ENCODE measurements at regions not wholly inside any gene's neighbourhood (a gene's known extent, or its start where the extent isn't known, plus 50 kb on each side); places are given as distances from the start of the nearest gene placed in this dataset.

GRCh38 chr6:126661646-126662045, 321.7 kb downstream of the CENPW start:
- Histone ChIP-seq H2AFZ (ENCODE audit: low read length) (no peak overlapping the region), H4K91ac (ENCODE audit: low read depth, low read length, poor library complexity) (no peak overlapping the region), H4K8ac (ENCODE audit: low read depth, low read length) (no peak overlapping the region), H3K14ac (ENCODE audit: low read length) (no peak overlapping the region), H3K23ac (ENCODE audit: low read depth, low read length, poor library complexity) (no peak overlapping the region), H3K9ac (ENCODE audit: low read depth, low read length, poor library complexity) (no peak overlapping the region), H3K18ac (ENCODE audit: low read length) (no peak overlapping the region), H2BK12ac (ENCODE audit: low read length) (no peak overlapping the region), H3K79me1 (ENCODE audit: low read depth, low read length) (no peaks in the 10 kb centered on the region), H3K36me3 (replicated peaks in 1 of 2; ENCODE audit: control insufficient read depth in 2 of 2, insufficient read depth in 2 of 2, low read length in 2 of 2) (no peaks in the 10 kb centered on the region), H3K4ac (ENCODE audit: low read length) (no peak overlapping the region), H3K27ac (replicated peaks; ENCODE audit: low read length) (no peak overlapping the region), H2BK120ac (ENCODE audit: low read depth, low read length) (no peak overlapping the region), H2BK5ac (ENCODE audit: low read length) (no peak overlapping the region), H3K4me1 (ENCODE audit: control insufficient read depth in 2 of 2, insufficient read depth in 1 of 2, low read depth in 1 of 2, low read length in 2 of 2) (no peaks in the 10 kb centered on the region), H3K27me3 (ENCODE audit: control insufficient read depth in 3 of 3, insufficient read depth in 3 of 3, low read depth in 1 of 3, low read length in 3 of 3) (no peaks in the 10 kb centered on the region), H2AK5ac (ENCODE audit: low read depth, low read length) (no peak overlapping the region), H3K4me3 (ENCODE audit: low read length in 2 of 2) (no peak overlapping the region), H3K9me3 (replicated peaks in 1 of 2; ENCODE audit: control insufficient read depth in 2 of 2, insufficient read depth in 1 of 2, low read depth in 1 of 2, low read length in 2 of 2) (no peaks in the 10 kb centered on the region), H2BK15ac (ENCODE audit: low read length) (no peak overlapping the region), H3K4me2 (ENCODE audit: insufficient read depth, low read length, poor library complexity, severe bottlenecking) (no peak overlapping the region)
- DNase-seq (ENCODE audit: low spot score): no peak

DNA sequence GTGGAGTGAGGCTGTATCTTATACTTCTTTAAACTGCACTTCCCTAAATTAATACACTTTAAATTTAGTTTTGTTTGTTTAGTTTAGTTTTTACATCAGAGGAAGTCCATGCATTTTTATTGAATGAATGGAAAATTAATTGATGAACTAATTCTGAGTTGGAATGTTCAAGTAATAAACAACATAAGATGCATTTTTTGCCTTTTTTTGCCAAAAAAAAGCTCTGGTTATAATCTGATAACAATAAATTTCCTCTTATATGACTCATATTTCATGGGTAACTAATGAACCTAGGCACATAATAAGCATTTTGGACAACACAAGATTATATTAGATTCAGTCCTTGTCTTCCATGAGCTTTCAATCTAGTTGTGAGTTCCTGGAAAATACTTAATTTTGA, 323.1 kb downstream of the CENPW start:
- H2AK5ac ChIP-seq (ENCODE audit: low read depth, low read length): no peak overlapping the region
- H3K4me3 ChIP-seq (ENCODE audit: low read length in 2 of 2): no peak overlapping the region
- no peak overlapping the region for H3K4ac ChIP-seq (ENCODE audit: low read length)
- H4K91ac ChIP-seq (ENCODE audit: low read depth, low read length, poor library complexity): no peak overlapping the region
- H3K9ac ChIP-seq (ENCODE audit: low read depth, low read length, poor library complexity): no peak overlapping the region
- H3K18ac ChIP-seq (ENCODE audit: low read length): no peak overlapping the region
- no peak overlapping the region for H2BK120ac ChIP-seq (ENCODE audit: low read depth, low read length)
- no peak overlapping the region for H4K8ac ChIP-seq (ENCODE audit: low read depth, low read length)
- H3K9me3 ChIP-seq (replicated peaks in 1 of 2; ENCODE audit: control insufficient read depth in 2 of 2, insufficient read depth in 1 of 2, low read depth in 1 of 2, low read length in 2 of 2): no peaks in the 10 kb centered on the region
- no peak overlapping the region for H2BK5ac ChIP-seq (ENCODE audit: low read length)
- no peak overlapping the region for H3K14ac ChIP-seq (ENCODE audit: low read length)
- no peak for DNase-seq (ENCODE audit: low spot score)
- H3K23ac ChIP-seq (ENCODE audit: low read depth, low read length, poor library complexity): no peak overlapping the region
- no peak overlapping the region for H2BK15ac ChIP-seq (ENCODE audit: low read length)
- no peaks in the 10 kb centered on the region for H3K36me3 ChIP-seq (replicated peaks in 1 of 2; ENCODE audit: control insufficient read depth in 2 of 2, insufficient read depth in 2 of 2, low read length in 2 of 2)
- no peaks in the 10 kb centered on the region for H3K79me1 ChIP-seq (ENCODE audit: low read depth, low read length)
- H2AFZ ChIP-seq (ENCODE audit: low read length): no peak overlapping the region
- H3K27ac ChIP-seq (replicated peaks; ENCODE audit: low read length): no peak overlapping the region
- no peak overlapping the region for H2BK12ac ChIP-seq (ENCODE audit: low read length)
- no peaks in the 10 kb centered on the region for H3K4me1 ChIP-seq (ENCODE audit: control insufficient read depth in 2 of 2, insufficient read depth in 1 of 2, low read depth in 1 of 2, low read length in 2 of 2)
- H3K27me3 ChIP-seq (ENCODE audit: control insufficient read depth in 3 of 3, insufficient read depth in 3 of 3, low read depth in 1 of 3, low read length in 3 of 3): no peaks in the 10 kb centered on the region
- no peak overlapping the region for H3K4me2 ChIP-seq (ENCODE audit: insufficient read depth, low read length, poor library complexity, severe bottlenecking)

- H3K4me3 ChIP-seq (ENCODE audit: low read length in 2 of 2): no peak overlapping the region
- WGBS, 2 donors (ENCODE audit: extremely low coverage in 2 of 2, insufficient read length in 2 of 2, insufficient replicate concordance in 1 of 2): no CpG with 5 or more reads among the region's 1 CpG
- H3K4me1 ChIP-seq (ENCODE audit: control insufficient read depth in 2 of 2, insufficient read depth in 1 of 2, low read depth in 1 of 2, low read length in 2 of 2): no peaks in the 10 kb centered on the region
Observed at GRCh38 chr6:126664271-126664670, 324.4 kb downstream of the CENPW start.

DNA sequence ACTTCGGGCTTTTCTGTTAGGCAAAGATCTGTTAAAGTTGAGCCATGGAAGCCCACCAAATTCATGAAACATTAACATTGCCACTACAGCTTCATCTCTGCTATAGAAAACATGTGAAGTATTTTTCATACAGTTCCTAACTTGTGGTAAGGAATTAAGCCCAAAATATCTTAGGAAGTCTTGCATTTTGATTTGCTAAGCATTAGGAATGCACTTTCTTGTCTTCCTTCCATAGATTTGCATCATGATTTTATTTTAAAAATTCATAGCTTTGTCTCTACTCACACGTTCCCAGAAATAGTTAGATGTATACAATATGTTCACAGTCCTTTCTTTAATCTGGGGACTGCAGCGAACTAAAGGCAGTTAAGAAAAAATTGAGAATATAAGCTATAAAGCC, 325.6 kb downstream of the CENPW start:
- no CpG with 5 or more reads among the region's 3 CpGs for WGBS, 2 donors (ENCODE audit: extremely low coverage in 2 of 2, insufficient read length in 2 of 2, insufficient replicate concordance in 1 of 2)
- H3K23ac ChIP-seq (ENCODE audit: low read depth, low read length, poor library complexity): no peak overlapping the region
- no peak overlapping the region for H3K4me3 ChIP-seq (ENCODE audit: low read length in 2 of 2)
- H4K91ac ChIP-seq (ENCODE audit: low read depth, low read length, poor library complexity): no peak overlapping the region
- no peak overlapping the region for H3K4me2 ChIP-seq (ENCODE audit: insufficient read depth, low read length, poor library complexity, severe bottlenecking)
- no peak overlapping the region for H4K8ac ChIP-seq (ENCODE audit: low read depth, low read length)
- H2AK5ac ChIP-seq (ENCODE audit: low read depth, low read length): no peak overlapping the region
- H2BK15ac ChIP-seq (ENCODE audit: low read length): no peak overlapping the region
- no peaks in the 10 kb centered on the region for H3K9me3 ChIP-seq (replicated peaks in 1 of 2; ENCODE audit: control insufficient read depth in 2 of 2, insufficient read depth in 1 of 2, low read depth in 1 of 2, low read length in 2 of 2)
- no peaks in the 10 kb centered on the region for H3K79me1 ChIP-seq (ENCODE audit: low read depth, low read length)
- no peak overlapping the region for H3K14ac ChIP-seq (ENCODE audit: low read length)
- no peak overlapping the region for H3K18ac ChIP-seq (ENCODE audit: low read length)
- H2AFZ ChIP-seq (ENCODE audit: low read length): no peak overlapping the region
- no peak overlapping the region for H2BK120ac ChIP-seq (ENCODE audit: low read depth, low read length)
- no peaks in the 10 kb centered on the region for H3K27me3 ChIP-seq (ENCODE audit: control insufficient read depth in 3 of 3, insufficient read depth in 3 of 3, low read depth in 1 of 3, low read length in 3 of 3)
- no peak overlapping the region for H2BK12ac ChIP-seq (ENCODE audit: low read length)
- no peaks in the 10 kb centered on the region for H3K4me1 ChIP-seq (ENCODE audit: control insufficient read depth in 2 of 2, insufficient read depth in 1 of 2, low read depth in 1 of 2, low read length in 2 of 2)
- no peak overlapping the region for H3K9ac ChIP-seq (ENCODE audit: low read depth, low read length, poor library complexity)
- no peaks in the 10 kb centered on the region for H3K36me3 ChIP-seq (replicated peaks in 1 of 2; ENCODE audit: control insufficient read depth in 2 of 2, insufficient read depth in 2 of 2, low read length in 2 of 2)
- no peak for DNase-seq (ENCODE audit: low spot score)
- no peak overlapping the region for H3K4ac ChIP-seq (ENCODE audit: low read length)
- no peak overlapping the region for H2BK5ac ChIP-seq (ENCODE audit: low read length)
- no peak overlapping the region for H3K27ac ChIP-seq (replicated peaks; ENCODE audit: low read length)

More at GRCh38 chr6:126664271-126664670, 324.4 kb downstream of the CENPW start:
- Histone ChIP-seq H3K14ac (ENCODE audit: low read length) (no peak overlapping the region), H3K27me3 (ENCODE audit: control insufficient read depth in 3 of 3, insufficient read depth in 3 of 3, low read depth in 1 of 3, low read length in 3 of 3) (no peaks in the 10 kb centered on the region), H4K8ac (ENCODE audit: low read depth, low read length) (no peak overlapping the region), H3K9ac (ENCODE audit: low read depth, low read length, poor library complexity) (no peak overlapping the region), H2AK5ac (ENCODE audit: low read depth, low read length) (no peak overlapping the region), H3K4ac (ENCODE audit: low read length) (no peak overlapping the region), H3K27ac (replicated peaks; ENCODE audit: low read length) (no peak overlapping the region), H2BK12ac (ENCODE audit: low read length) (no peak overlapping the region), H2BK15ac (ENCODE audit: low read length) (no peak overlapping the region), H3K9me3 (replicated peaks in 1 of 2; ENCODE audit: control insufficient read depth in 2 of 2, insufficient read depth in 1 of 2, low read depth in 1 of 2, low read length in 2 of 2) (no peaks in the 10 kb centered on the region), H3K23ac (ENCODE audit: low read depth, low read length, poor library complexity) (no peak overlapping the region), H3K4me2 (ENCODE audit: insufficient read depth, low read length, poor library complexity, severe bottlenecking) (no peak overlapping the region), H2AFZ (ENCODE audit: low read length) (no peak overlapping the region), H3K36me3 (replicated peaks in 1 of 2; ENCODE audit: control insufficient read depth in 2 of 2, insufficient read depth in 2 of 2, low read length in 2 of 2) (no peaks in the 10 kb centered on the region), H2BK5ac (ENCODE audit: low read length) (no peak overlapping the region), H3K79me1 (ENCODE audit: low read depth, low read length) (no peaks in the 10 kb centered on the region), H2BK120ac (ENCODE audit: low read depth, low read length) (no peak overlapping the region), H3K18ac (ENCODE audit: low read length) (no peak overlapping the region), H4K91ac (ENCODE audit: low read depth, low read length, poor library complexity) (no peak overlapping the region)
- no peak for DNase-seq (ENCODE audit: low spot score)

Data from neuronal stem cell (in vitro differentiated cells).